ENCODE measurements at regions not wholly inside any gene's neighbourhood (a gene's known extent, or its start where the extent isn't known, plus 50 kb on each side); places are given as distances from the start of the nearest gene placed in this dataset.

DNA sequence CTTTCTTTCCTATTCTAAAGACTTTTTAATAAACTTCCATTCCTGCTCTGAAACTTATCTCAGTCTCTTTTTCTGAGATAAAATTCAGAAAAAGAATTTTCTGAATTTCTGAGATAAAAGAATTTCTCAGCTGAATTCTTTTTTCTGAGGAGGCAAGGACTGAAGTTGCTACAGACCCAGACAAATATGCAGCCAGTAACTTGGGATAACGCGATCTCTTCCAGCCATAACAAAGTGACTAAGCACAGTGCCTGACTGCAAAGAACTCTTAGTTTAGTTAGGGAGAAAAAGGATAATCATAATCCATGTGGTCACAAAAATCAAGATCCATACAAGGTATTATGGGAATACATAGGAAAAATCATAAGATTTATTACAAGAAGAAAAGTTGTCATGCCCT is 222.0 kb upstream of the GAP43 start:
- H3K23ac ChIP-seq (ENCODE audit: low read depth, low read length): peak overlapping the region; percentile 33; the same call in 1 of the 2 replicates
- H3K18ac ChIP-seq (ENCODE audit: low read depth, low read length): peak overlapping the region; percentile 91; the same call in 1 of the 2 replicates
- H3K36me3 ChIP-seq (ENCODE audit: control insufficient read depth, insufficient read depth, low read length): no peaks in the 10 kb centered on the region
- no peak overlapping the region for H2AFZ ChIP-seq (replicated peaks; ENCODE audit: low read length, poor library complexity)
- peak; percentile 88 for ATAC-seq (ENCODE audit: low read depth)
- dilution Hi-C loops (cut with HindIII; ENCODE audit: low sequenced_read_pairs, unreplicated experiment) (no loop called here), in situ Hi-C loops (cut with MboI; ENCODE audit: low sequenced_read_pairs) (no loop called here), intact Hi-C loops (cut with micrococcal nuclease) (no loop called here)
- H3K56ac ChIP-seq (ENCODE audit: extremely low read depth, insufficient read depth, low read length): no peak overlapping the region
- no peak overlapping the region for H4K91ac ChIP-seq (ENCODE audit: insufficient read depth, low read depth, low read length)
- H4K8ac ChIP-seq (ENCODE audit: low read depth in 2 of 2, low read length in 2 of 2): peak overlapping the region in 1 of 2 experiments; percentile 45; a peak in 1 of 4 replicates
- no peaks in the 10 kb centered on the region for H3K79me1 ChIP-seq (ENCODE audit: low read depth in 1 of 2, low read length in 2 of 2)
- no peak overlapping the region for H2AK5ac ChIP-seq (ENCODE audit: low read depth, low read length)
- no CpG with 5 or more reads among the region's 2 CpGs for WGBS, 2 experiments (ENCODE audit: extremely low coverage in 2 of 2, insufficient read length in 1 of 2)
- H2BK20ac ChIP-seq (ENCODE audit: low read depth, low read length): no peak overlapping the region
- no TSS peak for BruUV-seq (replicated peaks)
- H4K20me1 ChIP-seq (ENCODE audit: insufficient read depth, low read length): no peaks in the 10 kb centered on the region
- H2BK120ac ChIP-seq (ENCODE audit: low read depth, low read length): peak overlapping the region; percentile 61; the same call in 1 of the 2 replicates
- peaks cover 2% of the 10 kb centered on the region; the same call in 1 of the 2 replicates for H3K9me1 ChIP-seq (ENCODE audit: insufficient read depth, low read length)
- H3K14ac ChIP-seq (replicated peaks; ENCODE audit: low read depth, low read length): no peak overlapping the region
- H3K9ac ChIP-seq (ENCODE audit: low read depth, low read length): no peak overlapping the region
- H4K5ac ChIP-seq (ENCODE audit: low read depth, low read length): peak overlapping the region; percentile 61; the same call in 1 of the 2 replicates
- no peak overlapping the region for H2AK9ac ChIP-seq (replicated peaks; ENCODE audit: low read depth, low read length, poor library complexity)
- peak; percentile 95 for DNase-seq
- H3K27me3 ChIP-seq (ENCODE audit: control insufficient read depth, insufficient read depth, low read length): no peaks in the 10 kb centered on the region; the same call in 1 of the 2 replicates
- TF ChIP-seq MXI1 (IDR thresholded peaks at IDR 0.05; ENCODE audit: borderline replicate concordance, low read depth, low read length) (no peak), MAFK (IDR thresholded peaks at IDR 0.05; ENCODE audit: low read depth, low read length) (0 out of 2 replicates have a peak, but pooled peaks have one; percentile 9), NFE2L2 (IDR thresholded peaks at IDR 0.05; ENCODE audit: low read depth, low read length) (peak; percentile 60; the same call in 1 of the 2 replicates), POLR2A (IDR thresholded peaks at IDR 0.05; ENCODE audit: low read depth, low read length) (no peak), CHD1 (IDR thresholded peaks at IDR 0.05; ENCODE audit: low read depth, low read length) (no peak), RFX5 (IDR thresholded peaks at IDR 0.05; ENCODE audit: low read depth, low read length) (no peak), FOS (IDR thresholded peaks at IDR 0.05; ENCODE audit: low read depth, low read length) (peak; percentile 82), USF2 (IDR thresholded peaks at IDR 0.05; ENCODE audit: low read depth, low read length) (no peak), BHLHE40 (IDR thresholded peaks at IDR 0.05; ENCODE audit: low read depth, low read length) (no peak), MAZ (IDR thresholded peaks at IDR 0.05; ENCODE audit: borderline replicate concordance, low read depth, low read length) (no peak), RAD21 (IDR thresholded peaks at IDR 0.05; ENCODE audit: low read length) (0 out of 2 replicates have a peak, but pooled peaks have one; percentile 12), CEBPB (IDR thresholded peaks at IDR 0.05; ENCODE audit: low read depth, low read length) (peak; percentile 84)
- TF ChIP-seq, protein P1, sequence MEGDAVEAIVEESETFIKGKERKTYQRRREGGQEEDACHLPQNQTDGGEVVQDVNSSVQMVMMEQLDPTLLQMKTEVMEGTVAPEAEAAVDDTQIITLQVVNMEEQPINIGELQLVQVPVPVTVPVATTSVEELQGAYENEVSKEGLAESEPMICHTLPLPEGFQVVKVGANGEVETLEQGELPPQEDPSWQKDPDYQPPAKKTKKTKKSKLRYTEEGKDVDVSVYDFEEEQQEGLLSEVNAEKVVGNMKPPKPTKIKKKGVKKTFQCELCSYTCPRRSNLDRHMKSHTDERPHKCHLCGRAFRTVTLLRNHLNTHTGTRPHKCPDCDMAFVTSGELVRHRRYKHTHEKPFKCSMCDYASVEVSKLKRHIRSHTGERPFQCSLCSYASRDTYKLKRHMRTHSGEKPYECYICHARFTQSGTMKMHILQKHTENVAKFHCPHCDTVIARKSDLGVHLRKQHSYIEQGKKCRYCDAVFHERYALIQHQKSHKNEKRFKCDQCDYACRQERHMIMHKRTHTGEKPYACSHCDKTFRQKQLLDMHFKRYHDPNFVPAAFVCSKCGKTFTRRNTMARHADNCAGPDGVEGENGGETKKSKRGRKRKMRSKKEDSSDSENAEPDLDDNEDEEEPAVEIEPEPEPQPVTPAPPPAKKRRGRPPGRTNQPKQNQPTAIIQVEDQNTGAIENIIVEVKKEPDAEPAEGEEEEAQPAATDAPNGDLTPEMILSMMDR (conservative IDR thresholded peaks at IDR 0.05; ENCODE audit: low read depth, low read length): no peak
- TF ChIP-seq, protein P2, sequence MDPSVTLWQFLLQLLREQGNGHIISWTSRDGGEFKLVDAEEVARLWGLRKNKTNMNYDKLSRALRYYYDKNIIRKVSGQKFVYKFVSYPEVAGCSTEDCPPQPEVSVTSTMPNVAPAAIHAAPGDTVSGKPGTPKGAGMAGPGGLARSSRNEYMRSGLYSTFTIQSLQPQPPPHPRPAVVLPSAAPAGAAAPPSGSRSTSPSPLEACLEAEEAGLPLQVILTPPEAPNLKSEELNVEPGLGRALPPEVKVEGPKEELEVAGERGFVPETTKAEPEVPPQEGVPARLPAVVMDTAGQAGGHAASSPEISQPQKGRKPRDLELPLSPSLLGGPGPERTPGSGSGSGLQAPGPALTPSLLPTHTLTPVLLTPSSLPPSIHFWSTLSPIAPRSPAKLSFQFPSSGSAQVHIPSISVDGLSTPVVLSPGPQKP (IDR thresholded peaks at IDR 0.05; ENCODE audit: borderline replicate concordance, low read depth, low read length): no peak
- H3K4ac ChIP-seq (ENCODE audit: low read depth, low read length): no peak overlapping the region; the same call in 1 of the 2 replicates
- no peak overlapping the region for H2BK15ac ChIP-seq (ENCODE audit: low read depth, low read length)
- H3K9me3 ChIP-seq (ENCODE audit: control insufficient read depth, insufficient read depth, low read length): no peaks in the 10 kb centered on the region
- peak overlapping the region; percentile 68; the same call in 1 of the 2 replicates for H3K4me2 ChIP-seq (ENCODE audit: low read depth, low read length)
- ChIA-PET CTCF (no interaction called here), POLR2A (ENCODE audit: unreplicated experiment) (interaction anchor here (0.6 kb wide), 1 partner anchor 959 kb away, joined by 3 read pairs; no protein-coding TSS in a partner anchor)
- H2BK5ac ChIP-seq (ENCODE audit: low read depth, low read length, poor library complexity, severe bottlenecking): peak overlapping the region; percentile 96
- no peak overlapping the region for H3K27ac ChIP-seq (ENCODE audit: insufficient read depth, low read length)
- peaks cover 11% of the 10 kb centered on the region for H3K4me1 ChIP-seq (ENCODE audit: control insufficient read depth, insufficient read depth, low read length)
- H3K4me3 ChIP-seq (ENCODE audit: insufficient read depth, low read depth, low read length): no peak overlapping the region
